ENCODE measurements at regions not wholly inside any gene's neighbourhood (a gene's known extent, or its start where the extent isn't known, plus 50 kb on each side); places are given as distances from the start of the nearest gene placed in this dataset.

DNA sequence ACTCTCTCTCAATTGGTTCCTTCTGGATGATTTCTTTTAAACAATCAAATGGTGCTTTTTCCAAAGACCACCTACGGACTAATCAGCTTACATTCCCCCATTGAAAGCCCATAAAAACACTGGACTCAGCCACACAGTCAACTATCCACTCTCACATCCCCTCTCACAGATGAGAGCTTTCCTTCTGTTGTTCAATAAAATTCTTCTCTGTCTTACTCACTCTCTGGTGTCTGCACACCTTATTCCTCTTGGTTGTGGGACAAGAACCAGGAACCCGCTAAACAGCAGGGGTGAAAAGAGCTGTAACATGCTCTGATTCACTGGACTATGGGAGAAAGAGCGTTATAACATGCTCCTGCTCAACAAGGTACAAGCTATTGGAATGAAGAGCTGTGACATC is 2896.2 kb downstream of the PCDH9 start:
- no peak overlapping the region for H3K27ac ChIP-seq
- H3K9me3 ChIP-seq = no peaks in the 10 kb centered on the region
- no peak for DNase-seq
- intact Hi-C loops (cut with DNase I) = no loop called here
- TF ChIP-seq POLR2A (IDR thresholded peaks at IDR 0.05) = no peak
- TF ChIP-seq, protein P1, sequence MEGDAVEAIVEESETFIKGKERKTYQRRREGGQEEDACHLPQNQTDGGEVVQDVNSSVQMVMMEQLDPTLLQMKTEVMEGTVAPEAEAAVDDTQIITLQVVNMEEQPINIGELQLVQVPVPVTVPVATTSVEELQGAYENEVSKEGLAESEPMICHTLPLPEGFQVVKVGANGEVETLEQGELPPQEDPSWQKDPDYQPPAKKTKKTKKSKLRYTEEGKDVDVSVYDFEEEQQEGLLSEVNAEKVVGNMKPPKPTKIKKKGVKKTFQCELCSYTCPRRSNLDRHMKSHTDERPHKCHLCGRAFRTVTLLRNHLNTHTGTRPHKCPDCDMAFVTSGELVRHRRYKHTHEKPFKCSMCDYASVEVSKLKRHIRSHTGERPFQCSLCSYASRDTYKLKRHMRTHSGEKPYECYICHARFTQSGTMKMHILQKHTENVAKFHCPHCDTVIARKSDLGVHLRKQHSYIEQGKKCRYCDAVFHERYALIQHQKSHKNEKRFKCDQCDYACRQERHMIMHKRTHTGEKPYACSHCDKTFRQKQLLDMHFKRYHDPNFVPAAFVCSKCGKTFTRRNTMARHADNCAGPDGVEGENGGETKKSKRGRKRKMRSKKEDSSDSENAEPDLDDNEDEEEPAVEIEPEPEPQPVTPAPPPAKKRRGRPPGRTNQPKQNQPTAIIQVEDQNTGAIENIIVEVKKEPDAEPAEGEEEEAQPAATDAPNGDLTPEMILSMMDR (IDR thresholded peaks at IDR 0.05) = no peak
- H3K27me3 ChIP-seq = no peaks in the 10 kb centered on the region
- H3K36me3 ChIP-seq = no peaks in the 10 kb centered on the region
- 87 to 98% methylated on average over 3 of the region's 3 CpGs for WGBS, 2 donors
- no peak overlapping the region for H3K4me3 ChIP-seq (replicated peaks in 1 of 3)
- H3K4me1 ChIP-seq = no peaks in the 10 kb centered on the region

DNA sequence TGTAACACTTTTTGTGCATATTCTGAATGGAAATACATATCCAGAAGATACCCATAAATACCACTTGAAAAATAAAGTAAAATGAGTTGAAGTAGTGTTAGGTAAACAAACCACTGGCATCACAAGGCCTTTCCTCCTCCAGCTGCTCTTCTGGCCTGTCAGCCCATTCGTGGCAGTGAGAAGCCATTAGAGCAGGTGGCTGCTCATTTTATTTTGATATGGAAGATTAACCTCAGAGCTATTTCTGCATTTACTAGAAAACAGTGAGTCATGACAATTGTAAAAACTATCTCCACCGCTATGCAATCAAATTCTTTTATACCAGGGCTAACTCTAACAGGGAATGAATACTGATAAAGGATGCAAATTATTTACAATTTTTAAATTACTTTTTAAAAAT is 2898.1 kb downstream of the PCDH9 start:
- WGBS, 2 donors = 60 to 74% methylated on average over 2 of the region's 2 CpGs
- TF ChIP-seq POLR2A (IDR thresholded peaks at IDR 0.05) = no peak
- TF ChIP-seq, protein P1 (IDR thresholded peaks at IDR 0.05) = no peak
- Histone ChIP-seq H3K36me3 (no peaks in the 10 kb centered on the region), H3K4me1 (no peaks in the 10 kb centered on the region), H3K27me3 (no peaks in the 10 kb centered on the region), H3K27ac (no peak overlapping the region), H3K4me3 (replicated peaks in 1 of 3) (no peak overlapping the region), H3K9me3 (no peaks in the 10 kb centered on the region)
- DNase-seq = no peak
- intact Hi-C loops (cut with DNase I) = no loop called here

DNA sequence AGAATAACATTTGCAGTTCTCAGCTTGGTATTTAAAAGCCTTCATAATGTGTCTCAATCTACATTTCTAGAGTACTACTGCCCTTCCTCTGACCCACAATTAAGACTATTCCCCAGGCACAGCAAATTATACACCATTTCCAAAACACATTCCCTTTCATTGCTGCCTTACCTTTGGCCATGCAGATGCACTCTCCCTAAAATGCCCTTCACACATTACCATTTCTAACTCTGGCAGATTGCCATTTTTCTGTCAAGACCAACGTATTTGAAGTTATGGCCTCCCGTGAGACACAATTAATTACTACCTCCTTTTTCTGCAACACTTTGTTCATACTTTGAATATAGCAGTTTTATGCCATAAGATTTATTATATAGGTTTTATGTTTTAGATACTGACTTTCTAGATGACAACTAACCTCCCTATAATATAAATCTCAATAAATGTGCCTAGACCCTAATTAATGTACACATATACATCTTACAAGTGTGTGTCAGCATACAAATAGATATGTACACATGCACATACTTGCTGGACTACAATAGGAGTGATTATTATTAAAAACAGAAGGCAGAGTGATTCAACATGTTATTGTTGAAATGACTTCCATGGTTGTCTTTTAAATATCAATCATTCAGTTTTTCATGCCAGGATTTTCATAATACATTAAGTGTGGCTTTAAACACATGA is 2902.5 kb downstream of the PCDH9 start:
- no peak overlapping the region for H3K4me3 ChIP-seq (replicated peaks in 1 of 3)
- H3K4me1 ChIP-seq = no peaks in the 10 kb centered on the region
- no peak overlapping the region for H3K27ac ChIP-seq
- H3K9me3 ChIP-seq = no peaks in the 10 kb centered on the region
- TF ChIP-seq POLR2A (IDR thresholded peaks at IDR 0.05) = no peak
- TF ChIP-seq, protein P1 (IDR thresholded peaks at IDR 0.05) = no peak
- no peaks in the 10 kb centered on the region for H3K27me3 ChIP-seq
- intact Hi-C loops (cut with DNase I) = no loop called here
- 57 to 63% methylated on average over 2 of the region's 2 CpGs for WGBS, 2 donors
- no peak for DNase-seq
- H3K36me3 ChIP-seq = no peaks in the 10 kb centered on the region

DNA sequence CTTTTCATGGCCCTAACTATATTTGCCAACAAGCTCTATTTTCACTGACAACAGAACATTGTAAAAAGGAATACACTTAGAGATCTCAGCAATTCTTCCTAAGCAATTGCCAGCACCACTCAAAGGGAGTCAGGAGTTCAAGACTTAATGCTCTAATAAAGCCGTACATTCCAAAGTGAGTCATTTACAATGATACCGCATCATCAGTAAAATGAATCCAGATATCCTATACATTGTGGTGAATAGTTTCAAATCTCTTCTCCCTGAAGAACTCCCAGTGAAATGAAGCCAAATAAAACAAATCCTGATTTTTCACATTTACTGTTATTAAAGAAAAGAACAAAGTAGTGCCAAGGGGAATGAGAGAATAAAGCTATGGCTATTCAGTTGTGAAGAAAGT is 2898.7 kb upstream of the PCDH20 start:
- no peaks in the 10 kb centered on the region for H3K9me3 ChIP-seq
- no peaks in the 10 kb centered on the region for H3K4me1 ChIP-seq
- intact Hi-C loops (cut with DNase I) = no loop called here
- 75 to 90% methylated on average over 2 of the region's 2 CpGs for WGBS, 2 donors
- TF ChIP-seq POLR2A (IDR thresholded peaks at IDR 0.05) = no peak
- TF ChIP-seq, protein P1 (IDR thresholded peaks at IDR 0.05) = no peak
- H3K27me3 ChIP-seq = no peaks in the 10 kb centered on the region
- no peaks in the 10 kb centered on the region for H3K36me3 ChIP-seq
- no peak overlapping the region for H3K27ac ChIP-seq
- no peak for DNase-seq
- no peak overlapping the region for H3K4me3 ChIP-seq (replicated peaks in 1 of 3)

DNA sequence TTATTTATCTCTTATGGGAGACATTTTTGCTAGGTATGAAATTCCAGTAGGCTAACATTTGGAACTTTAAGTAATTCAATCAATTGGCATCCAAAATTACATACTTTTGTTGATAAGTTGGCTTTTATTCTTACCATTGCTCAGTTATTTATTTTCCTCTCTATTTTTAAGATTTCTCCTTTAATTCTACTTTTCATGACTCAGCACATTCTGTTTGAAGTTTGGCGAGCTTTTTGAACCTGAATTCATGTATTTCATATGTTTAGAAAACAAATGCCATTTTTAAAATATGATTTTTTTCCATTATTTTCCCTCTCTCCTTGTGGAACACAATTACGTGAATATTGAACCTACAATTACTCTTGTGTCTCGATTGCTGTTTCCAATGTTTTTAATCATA is 2896.3 kb upstream of the PCDH20 start:
- Histone ChIP-seq H3K36me3 (no peaks in the 10 kb centered on the region), H3K4me1 (no peaks in the 10 kb centered on the region), H3K27me3 (no peaks in the 10 kb centered on the region), H3K4me3 (replicated peaks in 1 of 3) (no peak overlapping the region), H3K27ac (no peak overlapping the region), H3K9me3 (no peaks in the 10 kb centered on the region)
- intact Hi-C loops (cut with DNase I) = no loop called here
- no peak for DNase-seq
- TF ChIP-seq, protein P1 (IDR thresholded peaks at IDR 0.05) = no peak
- TF ChIP-seq POLR2A (IDR thresholded peaks at IDR 0.05) = no peak
- WGBS, 2 donors = 93 to 95% methylated on average over 3 of the region's 3 CpGs
